GM19023 (cell line): ENCODE measurements at regions not wholly inside any gene's neighbourhood (a gene's known extent, or its start where the extent isn't known, plus 50 kb on each side); places are given as distances from the start of the nearest gene placed in this dataset.
A peak's percentile ranks its signal among the peaks of the same experiment; 100 is the strongest.

Experiments used
- ATAC-seq: cut with Tn5 transposase; IDR thresholded peaks from one replicate; pipeline ENCODE4 v1.9.1; 2021; ENCODE audit warnings: mild to moderate bottlenecking, moderate library complexity; ENCODE audit not compliant: unreplicated experiment

GRCh38 chr3:124467980-124468902 lies 262.0 kb upstream of the UMPS start:
- peak; percentile 52 for ATAC-seq

GRCh38 chr3:124469555-124469954 lies 260.7 kb upstream of the UMPS start:
- ATAC-seq, result no peak

- ATAC-seq, result no peak
Observed at GRCh38 chr3:124478830-124479229, 251.4 kb upstream of the UMPS start.

- ATAC-seq, result no peak
Observed at GRCh38 chr3:124483915-124484470, 246.3 kb upstream of the UMPS start.

GRCh38 chr3:124486324-124486723 lies 243.9 kb upstream of the UMPS start:
- ATAC-seq, result no peak

- no peak for ATAC-seq
Observed at GRCh38 chr3:124489506-124489905, 240.7 kb upstream of the UMPS start.

- no peak for ATAC-seq
Observed at GRCh38 chr3:124491098-124491497, 239.2 kb upstream of the UMPS start.

GRCh38 chr3:124491875-124492274 lies 238.4 kb upstream of the UMPS start:
- no peak for ATAC-seq

- no peak for ATAC-seq
Observed at GRCh38 chr3:124492824-124493223, 237.4 kb upstream of the UMPS start.

GRCh38 chr3:124496061-124496460 lies 234.2 kb upstream of the UMPS start:
- ATAC-seq, result no peak

GRCh38 chr3:124497487-124497886 lies 232.8 kb upstream of the UMPS start:
- no peak for ATAC-seq

GRCh38 chr3:124498891-124499290 lies 231.4 kb upstream of the UMPS start:
- no peak for ATAC-seq

GRCh38 chr3:124504332-124505059 lies 225.8 kb upstream of the UMPS start:
- no peak for ATAC-seq

- no peak for ATAC-seq
Observed at GRCh38 chr3:124509884-124510283, 220.4 kb upstream of the UMPS start.

GRCh38 chr3:124510290-124510689 lies 220.0 kb upstream of the UMPS start:
- ATAC-seq, result no peak

- ATAC-seq, result no peak
Observed at GRCh38 chr3:124512881-124513609, 217.2 kb upstream of the UMPS start.

- ATAC-seq, result no peak
Observed at GRCh38 chr3:124513610-124513997, 216.6 kb upstream of the UMPS start.

GRCh38 chr3:124514683-124515082 lies 215.6 kb upstream of the UMPS start:
- no peak for ATAC-seq

GRCh38 chr3:124516333-124516732 lies 213.9 kb upstream of the UMPS start:
- ATAC-seq, result no peak

- ATAC-seq, result no peak
Observed at GRCh38 chr3:124517306-124517705, 212.9 kb upstream of the UMPS start.

GRCh38 chr3:124518350-124518749 lies 211.9 kb upstream of the UMPS start:
- no peak for ATAC-seq
